Astrocyte (in vitro differentiated cells and primary cell): ENCODE measurements at regions not wholly inside any gene's neighbourhood (a gene's known extent, or its start where the extent isn't known, plus 50 kb on each side); places are given as distances from the start of the nearest gene placed in this dataset.

Experiments used
- CTCF ChIP-seq: IDR thresholded peaks from 2 replicates; pipeline ENCODE4 v1.5.1; 2011; ENCODE audit warnings: low read depth, mild to moderate bottlenecking, inconsistent platforms, low read length, moderate library complexity; ENCODE audit not compliant: insufficient read depth
- EZH2 ChIP-seq: IDR thresholded peaks from 2 replicates; pipeline ENCODE4 v1.6.1; 2012; ENCODE audit warnings: mild to moderate bottlenecking, low read length, inconsistent platforms; ENCODE audit not compliant: insufficient read depth

GRCh38 chrX:65035446-65035770, 59.2 kb upstream of the ZC4H2 start:
- TF ChIP-seq CTCF (no peak), EZH2 (no peak)
